ENCODE measurements at regions not wholly inside any gene's neighbourhood (a gene's known extent, or its start where the extent isn't known, plus 50 kb on each side); places are given as distances from the start of the nearest gene placed in this dataset.

- TF ChIP-seq CTCF (IDR thresholded peaks at IDR 0.05) (no peak), POLR2A (IDR thresholded peaks at IDR 0.05) (no peak)
These were observed 203.4 kb upstream of the ZNF608 start for GRCh38 chr5:124949862-124950261.
